WERI-Rb-1 (cell line): ENCODE measurements at regions not wholly inside any gene's neighbourhood (a gene's known extent, or its start where the extent isn't known, plus 50 kb on each side); places are given as distances from the start of the nearest gene placed in this dataset.
"Not testable (repeated sequence)": the region's sequence is repeated elsewhere in the genome, so short reads cannot be mapped to it uniquely, and the experiment has no call there.

Experiments
- DNase-seq: peaks from one replicate; pipeline ENCODE4 v3.0.0-alpha.2; 2020
- H3K27ac ChIP-seq: fragments of 250-450 bp; sonication (Bioruptor Pico); 2 replicates; pipeline ENCODE4 v1.5.1; 2020; ENCODE audit warnings: mild to moderate bottlenecking, moderate library complexity
- H3K27me3 ChIP-seq: fragments of 250-450 bp; sonication (Bioruptor Pico); 2 replicates; pipeline ENCODE4 v1.5.1; 2021; ENCODE audit warnings: mild to moderate bottlenecking, low read depth, moderate library complexity; ENCODE audit not compliant: insufficient read depth, severe bottlenecking
- H3K36me3 ChIP-seq: fragments of 250-450 bp; sonication (Bioruptor Pico); 2 replicates; pipeline ENCODE4 v1.5.1; 2020; ENCODE audit warnings: mild to moderate bottlenecking, moderate library complexity
- H3K4me3 ChIP-seq: 2 replicates; pipeline ENCODE4 v1.5.1; 2011; ENCODE audit warnings: low read depth, mild to moderate bottlenecking, control low read depth, low read length
- H3K9me3 ChIP-seq: fragments of 250-450 bp; sonication (Bioruptor Pico); 2 replicates; pipeline ENCODE4 v1.5.1; 2021; ENCODE audit warnings: mild to moderate bottlenecking, moderate library complexity; ENCODE audit not compliant: severe bottlenecking
- TF ChIP-seq, protein P1 (sequence below): IDR thresholded peaks from 2 replicates; pipeline ENCODE4 v1.5.1; 2011; ENCODE audit warnings: low read depth, mild to moderate bottlenecking, control low read depth, inconsistent platforms, low read length

DNA sequence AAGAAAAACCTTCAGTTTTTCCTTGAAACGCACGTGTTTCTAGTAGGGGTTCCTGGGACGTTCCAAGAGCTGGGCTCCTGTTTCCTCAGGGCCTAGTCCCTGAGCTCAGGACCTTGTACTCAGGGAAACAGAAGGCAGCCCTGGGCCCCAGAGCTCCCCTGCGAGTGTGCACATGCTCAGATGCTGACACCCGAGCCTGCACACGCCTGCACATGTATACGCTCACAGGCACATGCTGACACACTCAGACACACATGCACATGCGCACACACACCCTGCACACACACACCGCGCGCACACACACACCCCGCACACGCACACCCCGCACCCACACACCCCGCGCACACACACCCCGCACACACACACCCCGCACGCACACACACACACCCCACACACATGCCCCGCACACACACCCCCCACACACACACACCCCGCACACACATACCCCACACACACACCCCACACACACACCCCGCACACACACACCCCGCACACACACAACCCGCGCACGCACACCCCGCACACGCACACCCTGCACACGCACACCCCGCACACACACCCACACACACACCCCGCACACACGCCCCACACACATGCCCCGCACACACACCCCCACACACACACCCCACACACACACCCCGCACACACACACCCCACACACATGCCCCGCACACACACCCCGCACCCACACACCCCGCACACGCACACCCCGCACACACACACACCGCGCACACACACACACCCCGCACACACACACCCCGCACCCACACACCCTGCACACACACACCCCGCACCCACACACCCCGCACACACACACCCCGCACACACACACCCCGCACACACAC is 52.2 kb downstream of the CALML3 start:
- TF ChIP-seq, protein P1, sequence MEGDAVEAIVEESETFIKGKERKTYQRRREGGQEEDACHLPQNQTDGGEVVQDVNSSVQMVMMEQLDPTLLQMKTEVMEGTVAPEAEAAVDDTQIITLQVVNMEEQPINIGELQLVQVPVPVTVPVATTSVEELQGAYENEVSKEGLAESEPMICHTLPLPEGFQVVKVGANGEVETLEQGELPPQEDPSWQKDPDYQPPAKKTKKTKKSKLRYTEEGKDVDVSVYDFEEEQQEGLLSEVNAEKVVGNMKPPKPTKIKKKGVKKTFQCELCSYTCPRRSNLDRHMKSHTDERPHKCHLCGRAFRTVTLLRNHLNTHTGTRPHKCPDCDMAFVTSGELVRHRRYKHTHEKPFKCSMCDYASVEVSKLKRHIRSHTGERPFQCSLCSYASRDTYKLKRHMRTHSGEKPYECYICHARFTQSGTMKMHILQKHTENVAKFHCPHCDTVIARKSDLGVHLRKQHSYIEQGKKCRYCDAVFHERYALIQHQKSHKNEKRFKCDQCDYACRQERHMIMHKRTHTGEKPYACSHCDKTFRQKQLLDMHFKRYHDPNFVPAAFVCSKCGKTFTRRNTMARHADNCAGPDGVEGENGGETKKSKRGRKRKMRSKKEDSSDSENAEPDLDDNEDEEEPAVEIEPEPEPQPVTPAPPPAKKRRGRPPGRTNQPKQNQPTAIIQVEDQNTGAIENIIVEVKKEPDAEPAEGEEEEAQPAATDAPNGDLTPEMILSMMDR, result no peak
- Histone ChIP-seq H3K36me3 (no peaks in the 10 kb centered on the region), H3K4me3 (no peak overlapping the region), H3K27ac (no peak overlapping the region), H3K9me3 (no peaks in the 10 kb centered on the region), H3K27me3 (no peaks in the 10 kb centered on the region)
- no peak for DNase-seq

GRCh38 chr10:5580038-5580428 is 55.3 kb downstream of the CALML3 start:
- H3K9me3 ChIP-seq, H3K36me3 ChIP-seq, H3K27me3 ChIP-seq, H3K4me3 ChIP-seq, DNase-seq, H3K27ac ChIP-seq: not testable (repeated sequence)

- DNase-seq, result no peak
- Histone ChIP-seq H3K9me3 (no peaks in the 10 kb centered on the region), H3K4me3 (no peak overlapping the region), H3K27ac (no peak overlapping the region), H3K27me3 (no peaks in the 10 kb centered on the region), H3K36me3 (no peaks in the 10 kb centered on the region)
- TF ChIP-seq, protein P1, result no peak
Measured at GRCh38 chr10:5581670-5582566, 57.2 kb downstream of the CALML3 start.

DNA sequence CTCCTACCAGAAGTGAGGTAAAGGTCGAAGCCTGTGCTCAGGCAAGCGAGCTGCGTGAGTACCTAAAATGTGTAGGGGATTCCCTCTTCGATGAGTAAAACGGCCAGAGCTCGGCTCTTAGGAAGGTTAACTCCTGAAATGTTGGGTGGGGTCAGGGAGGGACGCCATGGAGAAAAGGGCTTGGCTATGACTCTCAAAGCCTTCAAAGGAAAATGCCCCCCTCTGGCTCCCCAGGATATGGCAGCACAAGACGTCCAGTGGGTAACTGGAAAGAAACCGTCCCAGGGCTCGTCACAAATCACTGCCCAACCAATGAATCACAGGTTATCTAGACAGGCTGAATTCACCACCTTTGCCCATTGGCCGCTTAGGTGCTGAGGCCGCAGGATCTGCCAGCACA is 58.0 kb downstream of the CALML3 start:
- H3K36me3 ChIP-seq, result no peaks in the 10 kb centered on the region
- DNase-seq, result peak; percentile 10
- TF ChIP-seq, protein P1, result no peak
- no peaks in the 10 kb centered on the region for H3K27me3 ChIP-seq
- no peaks in the 10 kb centered on the region for H3K9me3 ChIP-seq
- no peak overlapping the region for H3K4me3 ChIP-seq
- no peak overlapping the region for H3K27ac ChIP-seq

- H3K4me3 ChIP-seq, result no peak overlapping the region
- no peak for DNase-seq
Measured at GRCh38 chr10:5583525-5584175, 58.9 kb downstream of the CALML3 start.

More at GRCh38 chr10:5583525-5584175, 58.9 kb downstream of the CALML3 start:
- Histone ChIP-seq H3K27me3 (no peaks in the 10 kb centered on the region), H3K36me3 (no peaks in the 10 kb centered on the region), H3K27ac (no peak overlapping the region), H3K9me3 (no peaks in the 10 kb centered on the region)
- TF ChIP-seq, protein P1, result no peak
